ENCODE measurements at regions not wholly inside any gene's neighbourhood (a gene's known extent, or its start where the extent isn't known, plus 50 kb on each side); places are given as distances from the start of the nearest gene placed in this dataset.

DNA sequence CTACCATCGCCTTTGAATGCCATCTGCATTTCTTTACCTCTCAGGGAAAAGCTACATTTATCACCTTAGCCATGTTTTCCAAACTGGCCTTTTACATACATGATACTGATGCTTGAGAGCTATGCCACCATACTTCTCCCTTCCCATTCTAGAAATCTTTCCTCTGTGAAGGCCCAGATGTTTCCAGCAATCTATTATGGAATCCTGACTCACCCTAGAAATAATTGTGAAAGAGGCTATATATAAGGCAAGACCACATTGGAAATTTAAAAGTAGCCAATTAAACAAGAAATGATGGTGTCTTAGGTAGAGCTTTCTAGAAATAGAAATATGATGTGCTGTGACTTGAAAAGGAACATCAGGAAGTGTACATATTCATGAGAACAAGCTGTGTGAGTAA, 389.7 kb downstream of the INHBA start:
- TF ChIP-seq, protein P1, sequence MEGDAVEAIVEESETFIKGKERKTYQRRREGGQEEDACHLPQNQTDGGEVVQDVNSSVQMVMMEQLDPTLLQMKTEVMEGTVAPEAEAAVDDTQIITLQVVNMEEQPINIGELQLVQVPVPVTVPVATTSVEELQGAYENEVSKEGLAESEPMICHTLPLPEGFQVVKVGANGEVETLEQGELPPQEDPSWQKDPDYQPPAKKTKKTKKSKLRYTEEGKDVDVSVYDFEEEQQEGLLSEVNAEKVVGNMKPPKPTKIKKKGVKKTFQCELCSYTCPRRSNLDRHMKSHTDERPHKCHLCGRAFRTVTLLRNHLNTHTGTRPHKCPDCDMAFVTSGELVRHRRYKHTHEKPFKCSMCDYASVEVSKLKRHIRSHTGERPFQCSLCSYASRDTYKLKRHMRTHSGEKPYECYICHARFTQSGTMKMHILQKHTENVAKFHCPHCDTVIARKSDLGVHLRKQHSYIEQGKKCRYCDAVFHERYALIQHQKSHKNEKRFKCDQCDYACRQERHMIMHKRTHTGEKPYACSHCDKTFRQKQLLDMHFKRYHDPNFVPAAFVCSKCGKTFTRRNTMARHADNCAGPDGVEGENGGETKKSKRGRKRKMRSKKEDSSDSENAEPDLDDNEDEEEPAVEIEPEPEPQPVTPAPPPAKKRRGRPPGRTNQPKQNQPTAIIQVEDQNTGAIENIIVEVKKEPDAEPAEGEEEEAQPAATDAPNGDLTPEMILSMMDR (conservative IDR thresholded peaks at IDR 0.05 in 1 of 2, IDR thresholded peaks at IDR 0.05 in 1 of 2; ENCODE audit: extremely low read depth in 1 of 2, insufficient read depth in 1 of 2, low read depth in 1 of 2, low read length in 2 of 2): no peak
- TF ChIP-seq EZH2 (IDR thresholded peaks at IDR 0.05; ENCODE audit: borderline replicate concordance, low read length): no peak
